GM18861 (cell line): ENCODE measurements at regions not wholly inside any gene's neighbourhood (a gene's known extent, or its start where the extent isn't known, plus 50 kb on each side); places are given as distances from the start of the nearest gene placed in this dataset.
"Not testable (repeated sequence)": the region's sequence is repeated elsewhere in the genome, so short reads cannot be mapped to it uniquely, and the experiment has no call there.

Source experiments
- ATAC-seq: cut with Tn5 transposase; IDR thresholded peaks from one replicate; pipeline ENCODE4 v1.9.1; 2021; ENCODE audit not compliant: unreplicated experiment

- no peak for ATAC-seq
Observed at GRCh38 chr10:44118500-44118899, 266.4 kb downstream of the CXCL12 start.

DNA sequence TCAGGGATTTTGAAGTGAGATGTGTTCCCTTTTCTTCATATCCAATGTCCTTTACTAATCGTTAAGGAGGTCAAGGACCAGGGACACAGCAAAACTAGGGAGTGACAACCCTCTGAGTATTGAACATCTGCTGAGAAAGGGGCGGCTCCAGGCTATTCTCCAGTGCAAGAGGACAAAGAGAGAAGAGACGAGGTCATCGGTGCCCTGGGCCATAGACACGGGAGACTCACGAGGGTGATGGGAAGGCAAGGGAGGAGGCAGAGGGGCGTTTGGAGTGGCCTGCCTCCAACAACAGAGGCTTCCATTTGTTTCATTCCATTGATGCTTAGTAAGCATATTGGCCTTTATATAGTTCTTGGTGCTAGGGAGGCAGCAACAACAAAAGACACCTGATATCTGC, 268.4 kb downstream of the CXCL12 start:
- no peak for ATAC-seq

GRCh38 chr10:44115516-44115915, 269.4 kb downstream of the CXCL12 start:
- no peak for ATAC-seq

- no peak for ATAC-seq
Observed at GRCh38 chr10:44114441-44114840, 270.5 kb downstream of the CXCL12 start.

DNA sequence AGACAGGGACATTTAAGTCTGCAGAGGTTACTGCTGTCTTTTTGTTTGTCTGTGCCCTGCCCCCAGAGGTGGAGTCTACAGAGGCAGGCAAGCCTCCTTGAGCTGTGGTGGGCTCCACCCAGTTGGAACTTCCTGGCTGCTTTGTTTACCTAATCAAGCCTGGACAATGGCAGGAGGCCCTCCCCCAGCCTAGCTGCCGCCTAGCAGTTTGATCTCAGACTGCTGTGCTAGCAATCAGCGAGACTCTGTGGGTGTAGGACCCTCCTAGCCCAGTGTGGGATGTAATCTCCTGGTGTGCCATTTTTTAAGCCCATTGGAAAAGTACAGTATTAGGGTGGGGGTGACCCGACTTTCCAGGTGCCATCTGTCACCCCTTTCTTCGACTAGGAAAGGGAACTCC, 272.6 kb downstream of the CXCL12 start:
- not testable (repeated sequence) for ATAC-seq

- no peak for ATAC-seq
Observed at GRCh38 chr10:44105696-44106095, 279.2 kb downstream of the CXCL12 start.

DNA sequence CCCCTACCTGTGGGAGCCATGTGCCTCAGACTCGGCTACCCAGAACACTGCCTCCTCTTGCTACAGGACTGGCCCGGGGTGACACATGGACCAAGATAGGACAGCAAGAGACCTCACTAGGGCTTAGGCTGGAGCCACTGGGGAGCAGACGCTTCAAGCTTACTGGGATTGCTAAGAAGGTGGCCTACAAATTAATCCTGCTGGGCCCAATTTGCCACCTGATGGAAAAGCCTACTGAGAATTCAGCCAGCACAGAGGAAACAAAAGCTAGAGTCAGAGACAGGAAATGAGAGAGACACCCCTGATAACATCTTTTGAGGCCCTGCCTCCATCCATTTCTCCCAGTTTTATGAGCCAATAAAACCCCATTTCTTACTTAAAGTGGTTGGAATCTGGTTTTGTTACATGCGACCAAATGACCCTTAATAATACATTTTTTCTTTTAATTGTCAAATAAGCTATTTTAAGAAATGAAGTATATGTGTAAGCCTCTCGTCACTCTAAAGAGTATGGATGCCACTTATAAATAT, 282.1 kb downstream of the CXCL12 start:
- no peak for ATAC-seq

DNA sequence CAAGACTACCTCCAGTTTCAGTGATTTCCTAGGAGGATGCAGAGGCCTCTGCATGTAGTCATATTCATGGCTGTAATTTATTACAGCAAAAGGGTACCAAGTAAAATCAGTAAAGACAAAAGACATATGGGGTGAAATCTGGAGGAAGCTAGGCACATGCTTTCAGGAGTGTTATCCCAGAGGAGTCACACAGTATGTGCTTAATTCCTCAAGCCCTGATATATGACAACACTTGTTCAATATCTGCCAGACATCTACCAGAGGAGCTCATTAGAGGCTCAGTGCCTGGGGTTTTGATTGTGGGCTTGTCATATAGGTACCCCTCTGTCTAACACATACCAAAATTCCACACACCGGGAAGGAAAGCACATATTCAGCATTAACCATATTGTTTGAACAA, 283.8 kb downstream of the CXCL12 start:
- no peak for ATAC-seq

DNA sequence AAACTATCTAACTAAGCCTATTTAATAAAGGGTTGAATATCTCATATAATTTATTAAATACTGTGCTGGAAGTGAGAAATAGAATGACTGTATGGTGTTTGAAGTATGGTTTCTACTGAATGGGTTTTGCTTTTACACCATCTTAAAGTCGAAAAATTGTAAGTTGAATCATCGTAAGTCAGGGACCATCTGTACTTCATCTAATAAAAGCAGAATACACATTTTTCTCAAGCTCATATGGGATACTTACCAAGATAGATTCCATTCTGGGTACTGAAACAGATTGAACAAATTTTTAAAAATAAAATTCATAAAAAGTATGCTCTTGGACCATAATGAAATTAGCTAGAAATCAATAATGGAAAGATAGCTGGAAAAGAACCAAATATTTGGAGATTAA, 285.4 kb downstream of the CXCL12 start:
- no peak for ATAC-seq

GRCh38 chr10:44096217-44096616, 288.7 kb downstream of the CXCL12 start:
- not testable (repeated sequence) for ATAC-seq

- no peak for ATAC-seq
Observed at GRCh38 chr10:44089671-44090070, 295.2 kb downstream of the CXCL12 start.

DNA sequence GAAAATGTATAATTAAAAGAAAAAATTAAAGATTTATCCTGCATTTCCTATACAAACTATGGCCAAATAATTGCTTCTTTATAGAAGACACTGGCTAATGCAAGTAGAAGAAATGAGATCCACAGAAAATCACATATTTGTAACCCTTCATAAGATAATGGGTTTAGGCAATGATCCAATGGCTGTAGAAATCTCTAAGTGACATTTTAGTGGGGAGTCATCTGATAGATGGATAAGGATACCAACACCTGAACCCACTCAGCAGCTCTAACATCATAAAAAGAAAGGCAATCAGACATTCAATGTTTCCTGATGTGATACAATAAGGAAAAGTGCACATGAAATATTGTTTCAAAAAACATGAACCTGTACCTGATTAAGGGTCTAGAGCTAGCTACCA, 297.5 kb downstream of the CXCL12 start:
- no peak for ATAC-seq

DNA sequence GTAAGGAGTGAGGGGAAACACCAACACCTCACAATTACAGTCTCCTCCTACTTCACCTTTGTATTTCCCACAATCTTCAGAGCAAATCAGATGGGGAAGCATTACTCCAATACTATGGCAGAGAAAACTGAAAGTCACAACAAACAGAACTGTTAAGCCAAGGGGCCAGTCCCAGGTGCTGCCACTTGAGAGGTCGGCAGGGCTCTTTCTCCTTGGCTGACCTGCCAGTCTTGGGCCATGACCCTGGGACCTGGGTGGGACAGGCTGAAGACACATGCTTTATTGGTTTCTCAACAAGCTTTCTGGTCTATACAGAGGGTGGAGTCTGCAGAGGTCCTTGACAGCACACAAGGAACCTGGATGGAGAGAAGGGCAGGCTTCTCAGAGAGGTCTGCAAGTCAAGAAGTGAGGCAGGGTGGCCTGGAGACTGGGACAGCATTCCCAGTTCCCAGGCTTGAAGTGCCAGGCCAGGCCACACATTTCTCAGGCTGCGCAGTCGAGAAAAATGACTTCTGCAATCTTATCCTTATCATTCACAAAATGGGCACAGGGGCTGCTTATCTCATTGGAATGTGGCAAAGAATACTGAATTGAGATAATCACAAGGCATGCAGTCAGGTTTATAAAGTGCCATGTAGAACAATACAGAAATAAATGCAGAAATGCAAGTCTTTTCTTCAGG, 301.0 kb downstream of the CXCL12 start:
- ATAC-seq, result no peak

- ATAC-seq, result no peak
Observed at GRCh38 chr10:44071479-44071878, 313.4 kb downstream of the CXCL12 start.

DNA sequence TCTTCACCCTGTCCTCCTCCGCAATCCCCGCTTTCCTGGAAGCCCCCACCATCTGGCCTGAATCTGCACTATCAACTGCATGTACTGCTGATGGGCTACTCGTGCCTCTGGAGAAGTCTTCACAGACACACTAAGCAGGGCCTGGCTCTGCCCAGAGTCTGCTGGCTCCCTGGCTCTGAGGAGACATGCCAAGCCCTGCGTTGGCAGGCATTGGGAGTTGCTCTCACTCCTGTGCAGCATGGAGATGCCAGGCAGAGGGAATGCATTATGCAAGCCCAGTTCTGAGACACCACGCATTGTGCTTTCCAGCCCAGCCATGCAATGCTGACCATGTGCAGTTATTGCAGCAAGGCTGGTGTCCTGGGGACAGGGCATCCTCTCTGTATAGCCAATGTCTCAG, 314.6 kb downstream of the CXCL12 start:
- ATAC-seq, result no peak

- no peak for ATAC-seq
Observed at GRCh38 chr10:44069573-44069972, 315.3 kb downstream of the CXCL12 start.

DNA sequence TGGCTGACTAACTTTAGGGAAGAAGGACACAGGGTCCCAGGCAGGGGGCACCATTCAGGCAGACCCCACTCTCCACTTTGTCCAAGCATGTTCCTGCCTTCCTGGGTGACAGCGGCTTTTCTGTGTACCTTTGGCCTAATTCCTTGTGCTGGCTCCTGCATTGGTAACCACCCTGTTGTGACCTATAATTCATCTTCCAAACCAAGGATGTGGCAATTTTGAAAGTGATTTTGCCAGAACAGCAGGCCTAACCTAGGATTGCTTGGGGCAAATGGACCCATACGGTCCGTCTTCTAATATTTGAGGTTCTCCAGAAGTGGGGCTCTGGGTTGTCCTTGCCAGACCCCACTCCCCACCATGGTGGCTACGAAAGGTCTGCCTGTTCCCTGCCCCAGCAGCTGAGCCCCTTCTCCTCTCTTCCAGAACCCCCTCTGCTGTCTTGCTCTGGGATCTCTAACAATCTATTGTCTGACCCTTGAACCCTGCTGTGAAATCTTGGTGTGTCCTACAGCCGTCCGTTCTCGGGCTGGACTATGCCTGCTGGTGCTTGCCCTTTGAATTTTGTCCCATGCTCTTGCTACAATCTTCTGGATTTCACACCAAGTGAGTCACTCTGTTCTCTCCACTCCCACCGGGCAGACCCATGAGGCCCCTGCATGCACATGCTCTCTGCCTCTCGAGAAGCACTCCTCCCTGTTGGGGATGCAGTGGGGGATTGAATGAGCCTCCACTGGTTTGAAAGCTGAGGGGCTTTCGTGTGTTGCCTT, 316.0 kb downstream of the CXCL12 start:
- no peak for ATAC-seq

- ATAC-seq, result no peak
Observed at GRCh38 chr10:44067432-44067831, 317.5 kb downstream of the CXCL12 start.

- ATAC-seq, result no peak
Observed at GRCh38 chr10:44066527-44067255, 318.2 kb downstream of the CXCL12 start.

GRCh38 chr10:44065788-44066526, 318.9 kb downstream of the CXCL12 start:
- no peak for ATAC-seq
